ENCODE measurements at regions not wholly inside any gene's neighbourhood (a gene's known extent, or its start where the extent isn't known, plus 50 kb on each side); places are given as distances from the start of the nearest gene placed in this dataset.

- no peak for TF ChIP-seq CTCF (IDR thresholded peaks at IDR 0.05)
- TF ChIP-seq TCF7L2 (IDR thresholded peaks at IDR 0.05; ENCODE audit: low read depth, low read length) = no peak
- no peak for TF ChIP-seq REST (IDR thresholded peaks at IDR 0.05; ENCODE audit: insufficient read depth in 1 of 2, low read depth in 2 of 2, low read length in 1 of 2)
- TF ChIP-seq POLR2AphosphoS5 (IDR thresholded peaks at IDR 0.05; ENCODE audit: low read depth, low read length) = no peak
- no peak for TF ChIP-seq SIN3A (IDR thresholded peaks at IDR 0.05; ENCODE audit: borderline replicate concordance, insufficient read depth, low read depth, low read length)
These were observed 398.1 kb upstream of the IRX1 start for GRCh38 chr5:3197304-3198073.

All from Panc1 (cell line).